Pancreas (tissue), 10 donors: ENCODE measurements at regions not wholly inside any gene's neighbourhood (a gene's known extent, or its start where the extent isn't known, plus 50 kb on each side); places are given as distances from the start of the nearest gene placed in this dataset.

Experiments used
- ATAC-seq, 4 donors: fragments of 200-7000 bp; cut with Tn5 transposase; one replicate each; pipeline versions ENCODE4 v1.8.0 to v1.9.1; 2020; ENCODE audit warnings: mild to moderate bottlenecking in 4 of 4, moderate library complexity in 4 of 4
- DNase-seq, 6 donors: peaks; one replicate each; pipeline ENCODE4 v3.0.0-alpha.2; 2020
- FAIRE-seq: peaks from 2 replicates; lab custom pipeline; 2012; peaks lifted over from hg19 to GRCh38; lab: Jason Lieb, UNC
- H3K27ac ChIP-seq, 4 donors: fragments of 200-600 bp; sonication (generic); 1 replicate in 3 of 4; 2 replicates in 1 of 4; pipeline versions ENCODE4 v1.5.0 to v1.8.0; 2020
- H3K27me3 ChIP-seq, 4 donors: fragments of 200-600 bp; one replicate each; pipeline ENCODE4 v1.8.0; 2021
- H3K36me3 ChIP-seq, 3 donors: fragments of 200-600 bp; sonication (generic) in 1 of 3; one replicate each; pipeline versions ENCODE4 v1.5.0 to v1.8.0; 2020 to 2021
- H3K4me1 ChIP-seq, 3 donors: fragments of 200-600 bp; one replicate each; pipeline ENCODE4 v1.8.0; 2021
- H3K4me3 ChIP-seq, 4 donors: fragments of 200-600 bp; sonication (generic) in 2 of 4; one replicate each; pipeline versions ENCODE4 v1.5.0 to v1.8.0; 2020 to 2021
- H3K9me3 ChIP-seq, 4 donors: fragments of 200-600 bp; one replicate each; pipeline ENCODE4 v1.8.0; 2021
- WGBS, 2 donors: extraction: QIAGEN DNeasy Blood & Tissue Kit; methylation state at CpG; one replicate each; pipeline ENCODE4 v1.1.7; 2013; 5-methylcytosine and 5-hydroxymethylcytosine counted together
- intact Hi-C, 3 donors: fragments of 100-400 bp; cut with DNase I; formaldehyde crosslinking; loops; one replicate each; pipeline versions ENCODE4 v1.11.1 to v1.14.2; 2022
- TF ChIP-seq, protein P1 (sequence below), 4 donors: fragments of 200-600 bp; sonication (generic) in 3 of 4; IDR thresholded peaks; one replicate each; pipeline versions ENCODE4 v1.5.0 to v1.8.0; 2021; ENCODE audit warnings: antibody characterized with exemption in 4 of 4
- donor health status: healthy with polysubstance abuse.
- donor health status: DM: no; HTN: no; CAD: no; lungs with moderate emphysema.
- donor health status: DM: no; HTN: no; CAD: no.
- donor health status: control.
- donor health status: control.
- donor health status: Bipolar disorder and iron deficiency.
- donor health status: DM: yes; HTN: yes; CAD: no.
- donor health status: DM: no; HTN: no; CAD: no.
- donor health status: DM: no; HTN: no; CAD: no.
- donor health status: DM: yes; HTN: yes; CAD: no.

DNA sequence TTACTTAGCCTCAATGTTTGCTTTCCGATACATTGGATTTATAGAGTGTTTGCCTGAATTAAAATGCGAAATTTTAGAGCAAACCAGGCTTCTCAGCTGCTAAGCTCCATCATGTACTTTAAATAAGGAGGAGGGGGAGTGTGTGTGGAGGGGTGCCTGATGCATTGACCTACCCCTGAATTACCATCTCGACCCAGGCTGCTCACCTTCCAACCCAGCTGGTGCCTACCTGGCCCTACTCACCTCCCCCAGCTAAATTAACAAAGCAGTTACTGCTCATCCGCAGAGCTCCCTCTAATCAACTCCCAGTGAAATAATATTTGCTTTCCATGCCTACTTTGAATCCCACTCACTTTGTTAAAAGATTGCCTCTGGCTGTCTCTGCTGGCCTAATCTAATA lies 544.5 kb downstream of the MAFB start:
- WGBS, 2 donors: 42 to 49% methylated on average over 4 of the region's 4 CpGs
- H3K4me3 ChIP-seq: no peak overlapping the region
- no peak overlapping the region for H3K27ac ChIP-seq
- TF ChIP-seq, protein P1, sequence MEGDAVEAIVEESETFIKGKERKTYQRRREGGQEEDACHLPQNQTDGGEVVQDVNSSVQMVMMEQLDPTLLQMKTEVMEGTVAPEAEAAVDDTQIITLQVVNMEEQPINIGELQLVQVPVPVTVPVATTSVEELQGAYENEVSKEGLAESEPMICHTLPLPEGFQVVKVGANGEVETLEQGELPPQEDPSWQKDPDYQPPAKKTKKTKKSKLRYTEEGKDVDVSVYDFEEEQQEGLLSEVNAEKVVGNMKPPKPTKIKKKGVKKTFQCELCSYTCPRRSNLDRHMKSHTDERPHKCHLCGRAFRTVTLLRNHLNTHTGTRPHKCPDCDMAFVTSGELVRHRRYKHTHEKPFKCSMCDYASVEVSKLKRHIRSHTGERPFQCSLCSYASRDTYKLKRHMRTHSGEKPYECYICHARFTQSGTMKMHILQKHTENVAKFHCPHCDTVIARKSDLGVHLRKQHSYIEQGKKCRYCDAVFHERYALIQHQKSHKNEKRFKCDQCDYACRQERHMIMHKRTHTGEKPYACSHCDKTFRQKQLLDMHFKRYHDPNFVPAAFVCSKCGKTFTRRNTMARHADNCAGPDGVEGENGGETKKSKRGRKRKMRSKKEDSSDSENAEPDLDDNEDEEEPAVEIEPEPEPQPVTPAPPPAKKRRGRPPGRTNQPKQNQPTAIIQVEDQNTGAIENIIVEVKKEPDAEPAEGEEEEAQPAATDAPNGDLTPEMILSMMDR (IDR thresholded peaks at IDR 0.05): no peak
- no peaks in the 10 kb centered on the region for H3K9me3 ChIP-seq
- no peaks in the 10 kb centered on the region for H3K36me3 ChIP-seq
- DNase-seq: no peak
- no peaks in the 10 kb centered on the region for H3K4me1 ChIP-seq
- peaks cover 0 to 3% (median 0%) of the 10 kb centered on the region in 4 donors for H3K27me3 ChIP-seq
- peak in 3 of 4 donors; percentile 39 to 87 (median 72) for ATAC-seq
- no peak for FAIRE-seq
- intact Hi-C loops: no loop called here

DNA sequence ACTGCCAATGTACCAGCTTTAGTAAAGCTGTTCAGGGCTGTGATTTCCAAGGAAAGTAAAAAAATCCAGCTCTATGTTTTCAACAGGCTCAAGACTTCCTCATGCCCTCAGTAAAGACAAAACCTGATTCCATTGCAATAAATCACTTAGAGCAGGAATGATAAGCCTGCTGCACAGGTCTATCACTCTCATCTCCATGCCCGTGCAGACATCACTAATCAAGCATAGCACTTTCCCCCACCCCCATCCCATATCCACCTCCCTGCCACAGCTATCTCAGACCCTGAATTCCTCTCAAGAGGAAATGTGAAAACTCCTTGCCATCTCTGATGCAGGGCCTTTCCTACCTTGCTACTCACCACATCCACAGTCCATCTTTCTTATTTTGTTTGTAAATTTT lies 554.9 kb downstream of the MAFB start:
- Histone ChIP-seq H3K36me3 (no peaks in the 10 kb centered on the region), H3K27ac (no peak overlapping the region), H3K4me1 (no peaks in the 10 kb centered on the region), H3K4me3 (no peak overlapping the region), H3K27me3 (peaks cover 0 to 5% (median 0%) of the 10 kb centered on the region in 4 donors), H3K9me3 (no peaks in the 10 kb centered on the region)
- no peak for DNase-seq
- WGBS, 2 donors: 16 to 33% methylated on average over 1 of the region's 1 CpG
- FAIRE-seq: no peak
- no peak for ATAC-seq
- TF ChIP-seq, protein P1 (IDR thresholded peaks at IDR 0.05): no peak
- intact Hi-C loops: no loop called here

DNA sequence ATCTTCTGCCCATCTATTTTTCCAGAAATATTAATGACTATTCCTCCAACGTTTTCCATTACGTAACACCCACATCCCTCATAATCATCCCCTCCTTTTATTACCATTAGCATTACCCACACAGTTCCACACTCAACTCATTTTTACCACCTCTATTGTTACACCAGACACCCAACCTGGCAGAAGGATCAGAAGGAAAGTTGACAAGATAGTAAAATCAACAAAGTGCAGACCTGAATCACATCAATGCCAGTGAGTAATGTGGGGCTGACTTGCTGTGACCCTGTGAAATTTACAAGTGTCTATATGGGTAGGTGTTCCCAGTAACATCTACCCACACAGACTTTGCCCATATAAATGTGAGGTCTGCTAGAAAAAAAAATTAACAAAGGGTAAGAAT lies 568.2 kb downstream of the MAFB start:
- Histone ChIP-seq H3K36me3 (no peaks in the 10 kb centered on the region), H3K9me3 (no peaks in the 10 kb centered on the region), H3K4me1 (no peaks in the 10 kb centered on the region), H3K4me3 (no peak overlapping the region), H3K27me3 (no peaks in the 10 kb centered on the region), H3K27ac (no peak overlapping the region)
- 43 to 47% methylated on average over 2 of the region's 2 CpGs for WGBS, 2 donors
- TF ChIP-seq, protein P1 (IDR thresholded peaks at IDR 0.05): no peak
- intact Hi-C loops: no loop called here
- ATAC-seq (no peak), FAIRE-seq (no peak), DNase-seq (no peak)

DNA sequence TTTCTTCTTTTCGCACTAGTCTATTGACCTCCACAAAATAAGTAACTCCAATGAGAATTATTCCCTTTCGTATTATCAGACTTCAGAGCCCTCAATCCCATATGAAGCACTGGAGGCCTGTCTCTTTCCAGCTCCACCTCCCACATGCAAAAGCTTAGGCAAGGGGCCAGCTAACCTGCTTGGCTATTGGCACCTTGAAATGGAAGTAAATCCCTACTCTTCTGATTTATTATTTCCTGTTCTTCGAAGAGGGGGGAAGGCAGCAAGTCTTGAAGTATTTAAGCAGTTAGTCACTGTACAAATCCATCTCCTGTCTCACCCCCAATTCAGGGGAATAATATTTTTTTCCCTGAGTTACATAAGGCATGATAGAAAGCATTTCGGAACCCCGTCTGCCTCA lies 577.8 kb downstream of the MAFB start:
- intact Hi-C loops: no loop called here
- no peak overlapping the region for H3K27ac ChIP-seq
- FAIRE-seq: no peak
- TF ChIP-seq, protein P1 (IDR thresholded peaks at IDR 0.05): no peak
- no peaks in the 10 kb centered on the region for H3K4me1 ChIP-seq
- DNase-seq: no peak
- 74 to 78% methylated on average over 5 of the region's 5 CpGs for WGBS, 2 donors
- peaks cover 0 to 5% (median 0%) of the 10 kb centered on the region in 4 donors for H3K27me3 ChIP-seq
- no peak overlapping the region for H3K4me3 ChIP-seq
- H3K36me3 ChIP-seq: no peaks in the 10 kb centered on the region
- no peaks in the 10 kb centered on the region for H3K9me3 ChIP-seq
- no peak for ATAC-seq

DNA sequence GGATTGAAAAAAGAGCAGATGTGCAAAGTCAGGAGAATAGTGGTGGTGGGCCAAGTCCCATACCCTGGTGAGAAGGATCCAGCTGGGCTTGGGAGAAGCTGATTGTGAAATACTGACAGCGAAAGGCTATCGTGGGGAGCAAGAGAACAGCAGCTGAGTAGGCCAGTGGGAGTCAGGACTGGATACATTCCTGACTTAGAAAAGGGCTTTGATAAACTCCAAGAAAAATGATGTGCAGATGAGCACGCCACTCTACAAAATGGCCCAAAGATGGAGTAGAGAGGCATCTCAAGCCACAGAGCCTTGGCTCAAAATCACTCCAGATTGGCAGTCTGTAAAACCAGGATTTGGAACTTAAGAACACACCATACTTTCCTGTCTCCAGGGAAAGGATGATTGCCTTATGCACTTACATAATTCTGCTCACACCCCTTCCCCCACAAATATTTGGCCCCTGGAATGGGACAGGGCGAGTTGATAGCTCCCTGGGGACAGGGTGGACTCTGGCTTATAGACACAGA lies 578.7 kb downstream of the MAFB start:
- DNase-seq (no peak), FAIRE-seq (no peak), ATAC-seq (no peak)
- Histone ChIP-seq H3K4me1 (no peaks in the 10 kb centered on the region), H3K9me3 (no peaks in the 10 kb centered on the region), H3K4me3 (no peak overlapping the region), H3K36me3 (no peaks in the 10 kb centered on the region), H3K27ac (no peak overlapping the region), H3K27me3 (peaks cover 0 to 5% (median 0%) of the 10 kb centered on the region in 4 donors)
- 49 to 57% methylated on average over 4 of the region's 4 CpGs for WGBS, 2 donors
- intact Hi-C loops: no loop called here
- TF ChIP-seq, protein P1 (IDR thresholded peaks at IDR 0.05): no peak
